ENCODE measurements at regions not wholly inside any gene's neighbourhood (a gene's known extent, or its start where the extent isn't known, plus 50 kb on each side); places are given as distances from the start of the nearest gene placed in this dataset.

GRCh38 chr7:81623251-81623855 is 146.5 kb downstream of the HGF start:
- TF ChIP-seq, protein P1, sequence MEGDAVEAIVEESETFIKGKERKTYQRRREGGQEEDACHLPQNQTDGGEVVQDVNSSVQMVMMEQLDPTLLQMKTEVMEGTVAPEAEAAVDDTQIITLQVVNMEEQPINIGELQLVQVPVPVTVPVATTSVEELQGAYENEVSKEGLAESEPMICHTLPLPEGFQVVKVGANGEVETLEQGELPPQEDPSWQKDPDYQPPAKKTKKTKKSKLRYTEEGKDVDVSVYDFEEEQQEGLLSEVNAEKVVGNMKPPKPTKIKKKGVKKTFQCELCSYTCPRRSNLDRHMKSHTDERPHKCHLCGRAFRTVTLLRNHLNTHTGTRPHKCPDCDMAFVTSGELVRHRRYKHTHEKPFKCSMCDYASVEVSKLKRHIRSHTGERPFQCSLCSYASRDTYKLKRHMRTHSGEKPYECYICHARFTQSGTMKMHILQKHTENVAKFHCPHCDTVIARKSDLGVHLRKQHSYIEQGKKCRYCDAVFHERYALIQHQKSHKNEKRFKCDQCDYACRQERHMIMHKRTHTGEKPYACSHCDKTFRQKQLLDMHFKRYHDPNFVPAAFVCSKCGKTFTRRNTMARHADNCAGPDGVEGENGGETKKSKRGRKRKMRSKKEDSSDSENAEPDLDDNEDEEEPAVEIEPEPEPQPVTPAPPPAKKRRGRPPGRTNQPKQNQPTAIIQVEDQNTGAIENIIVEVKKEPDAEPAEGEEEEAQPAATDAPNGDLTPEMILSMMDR (IDR thresholded peaks at IDR 0.05; ENCODE audit: borderline replicate concordance, insufficient read depth, low read depth, low read length), result no peak

GRCh38 chr7:81621893-81622292 is 148.0 kb downstream of the HGF start:
- no peak overlapping the region for H3K4me3 ChIP-seq (ENCODE audit: low read depth, low read length)
- TF ChIP-seq, protein P1 (IDR thresholded peaks at IDR 0.05; ENCODE audit: borderline replicate concordance, insufficient read depth, low read depth, low read length), result no peak

More at GRCh38 chr7:81623251-81623855, 146.5 kb downstream of the HGF start:
- H3K4me3 ChIP-seq (ENCODE audit: low read depth, low read length), result no peak overlapping the region

DNA sequence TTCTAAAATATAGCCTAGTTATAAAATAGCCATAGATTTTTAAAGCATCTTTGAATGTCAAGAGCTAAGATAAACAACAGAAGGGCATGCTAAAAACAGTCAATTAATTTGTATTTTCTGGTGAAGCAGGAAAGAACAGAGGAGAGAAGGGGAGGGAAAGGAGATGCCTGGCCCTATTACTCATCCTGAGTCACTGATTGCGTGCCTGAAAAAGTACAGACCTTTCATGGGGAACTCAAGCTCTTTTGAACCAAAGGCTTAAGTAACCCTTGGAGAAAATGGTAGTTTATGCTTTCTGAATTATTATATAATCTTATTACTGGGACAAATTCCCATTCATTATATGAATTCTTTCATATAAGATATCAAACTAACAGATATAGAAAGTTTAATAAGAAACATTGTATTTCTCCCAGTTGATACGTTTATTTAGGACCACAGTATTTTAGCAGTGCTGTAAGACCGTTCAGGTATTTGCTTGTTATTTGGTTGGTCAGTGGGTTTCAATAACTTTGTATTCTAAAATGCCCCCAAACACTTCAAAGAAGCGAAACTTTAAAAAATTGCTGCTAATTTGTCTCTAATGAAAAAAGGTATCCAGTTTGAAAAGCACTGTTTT is 151.3 kb downstream of the HGF start:
- H3K4me3 ChIP-seq (ENCODE audit: low read depth, low read length), result no peak overlapping the region
- TF ChIP-seq, protein P1 (IDR thresholded peaks at IDR 0.05; ENCODE audit: borderline replicate concordance, insufficient read depth, low read depth, low read length), result no peak

DNA sequence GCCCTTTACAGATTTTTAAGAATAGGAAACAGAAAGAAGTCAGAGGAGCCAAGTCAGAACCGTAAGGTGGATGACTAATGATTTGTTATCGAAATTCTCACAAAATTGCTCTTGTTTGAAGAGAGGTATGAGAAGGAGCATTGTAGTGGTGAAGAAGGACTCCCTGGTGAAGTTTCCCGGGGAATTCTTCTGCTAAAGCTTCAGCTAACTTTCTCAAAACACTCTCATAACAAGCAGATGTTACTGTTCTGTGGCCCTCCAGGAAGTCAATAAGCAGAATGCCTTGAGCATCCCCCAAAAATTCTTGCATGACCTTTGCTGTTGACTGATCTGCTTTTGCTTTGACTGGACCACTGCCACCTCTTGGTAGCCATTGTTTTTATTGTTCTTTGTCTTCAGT is 152.9 kb downstream of the HGF start:
- TF ChIP-seq, protein P1 (IDR thresholded peaks at IDR 0.05; ENCODE audit: borderline replicate concordance, insufficient read depth, low read depth, low read length), result no peak

DNA sequence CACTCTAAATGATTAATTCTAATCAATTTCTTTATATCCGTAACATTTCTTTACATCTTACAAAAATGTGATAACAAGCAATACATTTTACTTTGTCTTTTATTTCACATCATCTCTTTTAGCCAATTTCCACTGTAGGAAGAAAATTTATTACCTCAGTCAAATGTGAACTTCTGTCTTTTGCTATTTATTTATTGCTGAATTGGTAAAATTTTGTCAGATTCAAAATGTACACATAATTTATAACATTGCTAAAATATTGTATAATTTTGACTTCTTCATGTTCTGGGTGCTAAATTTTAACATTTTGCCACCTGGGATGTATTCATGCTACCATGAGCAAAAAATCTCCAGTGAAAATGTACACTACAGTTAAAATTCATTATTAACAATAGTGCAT is 158.0 kb downstream of the HGF start:
- no peak overlapping the region for H3K4me3 ChIP-seq (ENCODE audit: low read depth, low read length)
- TF ChIP-seq, protein P1 (IDR thresholded peaks at IDR 0.05; ENCODE audit: borderline replicate concordance, insufficient read depth, low read depth, low read length), result no peak

More for the DNA sequence above, 152.9 kb downstream of the HGF start:
- H3K4me3 ChIP-seq (ENCODE audit: low read depth, low read length), result no peak overlapping the region

GRCh38 chr7:81611040-81611439 is 158.8 kb downstream of the HGF start:
- TF ChIP-seq, protein P1 (IDR thresholded peaks at IDR 0.05; ENCODE audit: borderline replicate concordance, insufficient read depth, low read depth, low read length), result no peak
- no peak overlapping the region for H3K4me3 ChIP-seq (ENCODE audit: low read depth, low read length)

Data from GM12875 (cell line).